ENCODE measurements at regions not wholly inside any gene's neighbourhood (a gene's known extent, or its start where the extent isn't known, plus 50 kb on each side); places are given as distances from the start of the nearest gene placed in this dataset.

- Mint-ChIP-seq H3K27ac (peak overlapping the region; percentile 79), H3K27me3 (no peaks in the 10 kb centered on the region)
These were observed 103.5 kb downstream of the CD47 start for GRCh38 chr3:107987036-107987939.

GRCh38 chr3:107986505-107986904 lies 104.3 kb downstream of the CD47 start:
- Mint-ChIP-seq H3K36me3 (no peaks in the 10 kb centered on the region), H3K4me1 (ENCODE audit: unreplicated experiment) (peaks cover 54% of the 10 kb centered on the region), H3K27me3 (no peaks in the 10 kb centered on the region), H3K27ac (peak overlapping the region; percentile 79), H3K4me3 (no peak overlapping the region), H3K9me3 (peaks cover 8% of the 10 kb centered on the region)
- TF ChIP-seq CTCF (conservative IDR thresholded peaks at IDR 0.05) = no peak
- DNase-seq (ENCODE audit: extremely low spot score, unreplicated experiment) = no peak

More at GRCh38 chr3:107987036-107987939, 103.5 kb downstream of the CD47 start:
- Mint-ChIP-seq H3K36me3 (no peaks in the 10 kb centered on the region), H3K4me1 (ENCODE audit: unreplicated experiment) (peaks cover 47% of the 10 kb centered on the region), H3K4me3 (peak overlapping the region; percentile 7), H3K9me3 (peaks cover 8% of the 10 kb centered on the region)
- no peak for DNase-seq (ENCODE audit: extremely low spot score, unreplicated experiment)
- no peak for TF ChIP-seq CTCF (conservative IDR thresholded peaks at IDR 0.05)

GRCh38 chr3:107985496-107985895 lies 105.3 kb downstream of the CD47 start:
- no peaks in the 10 kb centered on the region for H3K36me3 Mint-ChIP-seq
- H3K4me3 Mint-ChIP-seq = peak overlapping the region; percentile 7

GRCh38 chr3:107983247-107983646 lies 107.6 kb downstream of the CD47 start:
- Mint-ChIP-seq H3K9me3 (no peaks in the 10 kb centered on the region), H3K4me1 (ENCODE audit: unreplicated experiment) (peaks cover 39% of the 10 kb centered on the region), H3K27me3 (no peaks in the 10 kb centered on the region), H3K27ac (no peak overlapping the region), H3K36me3 (no peaks in the 10 kb centered on the region), H3K4me3 (no peak overlapping the region)
- no peak for TF ChIP-seq CTCF (conservative IDR thresholded peaks at IDR 0.05)
- no peak for DNase-seq (ENCODE audit: extremely low spot score, unreplicated experiment)

More at GRCh38 chr3:107985496-107985895, 105.3 kb downstream of the CD47 start:
- DNase-seq (ENCODE audit: extremely low spot score, unreplicated experiment) = no peak
- Mint-ChIP-seq H3K4me1 (ENCODE audit: unreplicated experiment) (peaks cover 58% of the 10 kb centered on the region), H3K9me3 (peaks cover 5% of the 10 kb centered on the region), H3K27ac (no peak overlapping the region), H3K27me3 (no peaks in the 10 kb centered on the region)
- no peak for TF ChIP-seq CTCF (conservative IDR thresholded peaks at IDR 0.05)

GRCh38 chr3:107982165-107982564 lies 108.7 kb downstream of the CD47 start:
- TF ChIP-seq CTCF (conservative IDR thresholded peaks at IDR 0.05) = no peak
- no peak for DNase-seq (ENCODE audit: extremely low spot score, unreplicated experiment)
- H3K27ac Mint-ChIP-seq = peak overlapping the region; percentile 23
- no peaks in the 10 kb centered on the region for H3K27me3 Mint-ChIP-seq
- no peaks in the 10 kb centered on the region for H3K36me3 Mint-ChIP-seq
- H3K4me1 Mint-ChIP-seq (ENCODE audit: unreplicated experiment) = peaks cover 33% of the 10 kb centered on the region
- H3K9me3 Mint-ChIP-seq = no peaks in the 10 kb centered on the region
- H3K4me3 Mint-ChIP-seq = no peak overlapping the region
